Mucosa of descending colon (tissue), 3 donors: ENCODE measurements at regions not wholly inside any gene's neighbourhood (a gene's known extent, or its start where the extent isn't known, plus 50 kb on each side); places are given as distances from the start of the nearest gene placed in this dataset.
"Not testable (repeated sequence)": the region's sequence is repeated elsewhere in the genome, so short reads cannot be mapped to it uniquely, and the experiment has no call there.

ENCODE experiments used
- ATAC-seq: fragments of 200-7000 bp; cut with Tn5 transposase; one replicate; pipeline ENCODE4 v1.9.1; 2020; ENCODE audit warnings: mild to moderate bottlenecking, moderate library complexity
- DNase-seq, 3 donors: peaks; one replicate each; pipeline ENCODE4 v3.0.0-alpha.2; 2020
- H3K36me3 ChIP-seq: fragments of 200-600 bp; one replicate; pipeline ENCODE4 v1.8.0; 2021; ENCODE audit warnings: low read depth, mild to moderate bottlenecking
- H3K4me1 ChIP-seq: fragments of 200-600 bp; one replicate; pipeline ENCODE4 v1.8.0; 2021; ENCODE audit warnings: low read depth, mild to moderate bottlenecking
- H3K4me3 ChIP-seq: fragments of 200-600 bp; one replicate; pipeline ENCODE4 v1.8.0; 2021; ENCODE audit warnings: mild to moderate bottlenecking
- H3K9me3 ChIP-seq: fragments of 200-600 bp; one replicate; pipeline ENCODE4 v1.8.0; 2021; ENCODE audit warnings: mild to moderate bottlenecking
- CTCF ChIP-seq: fragments of 200-600 bp; IDR thresholded peaks from one replicate; pipeline ENCODE4 v1.8.0; 2022; ENCODE audit warnings: antibody characterized with exemption, mild to moderate bottlenecking
- intact Hi-C, 2 donors: fragments of 100-400 bp; cut with DNase I in 1 of 2; cut with micrococcal nuclease in 1 of 2; formaldehyde crosslinking; loops; one replicate each; pipeline versions ENCODE4 v1.11.0 to v1.11.1; 2022; cut with DNase I, micrococcal nuclease
- donor health status: DM: no; HTN: no; CAD: no; lungs with moderate emphysema.
- donor health status: DM: no; HTN: no; CAD: no.
- donor health status: DM: no; HTN: yes; CAD: no.

DNA sequence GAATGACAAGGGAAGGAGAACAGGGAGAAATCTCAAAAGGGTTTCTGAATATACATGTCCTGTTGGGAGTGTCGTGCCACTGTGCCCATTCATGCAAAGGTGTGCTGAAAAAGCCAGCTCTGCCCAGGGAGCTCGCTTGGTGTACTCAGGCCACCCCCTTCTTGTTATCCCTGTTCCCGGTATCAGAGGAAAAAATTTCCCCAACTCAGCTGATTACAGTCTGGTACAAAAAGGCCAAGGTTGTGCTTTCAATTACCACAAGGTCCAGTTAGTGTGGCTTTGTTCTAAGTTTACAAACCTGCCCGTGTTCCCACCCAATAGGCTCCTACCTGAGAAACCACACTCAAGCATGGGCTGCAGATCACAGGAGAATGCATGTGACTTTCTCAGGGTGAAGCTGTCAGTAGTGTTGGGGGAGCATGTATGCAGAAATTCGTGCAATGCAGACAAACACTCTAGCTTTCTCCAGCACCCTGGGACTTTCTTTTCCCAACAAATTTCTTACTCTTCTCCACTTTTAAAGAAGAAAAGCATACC, 648.5 kb downstream of the NR2F2 start:
- Histone ChIP-seq H3K36me3 (no peaks in the 10 kb centered on the region), H3K4me3 (no peak overlapping the region), H3K9me3 (no peaks in the 10 kb centered on the region), H3K4me1 (no peaks in the 10 kb centered on the region)
- DNase-seq (no peak), ATAC-seq (no peak)
- intact Hi-C loops, result no loop called here
- no peak for TF ChIP-seq CTCF

DNA sequence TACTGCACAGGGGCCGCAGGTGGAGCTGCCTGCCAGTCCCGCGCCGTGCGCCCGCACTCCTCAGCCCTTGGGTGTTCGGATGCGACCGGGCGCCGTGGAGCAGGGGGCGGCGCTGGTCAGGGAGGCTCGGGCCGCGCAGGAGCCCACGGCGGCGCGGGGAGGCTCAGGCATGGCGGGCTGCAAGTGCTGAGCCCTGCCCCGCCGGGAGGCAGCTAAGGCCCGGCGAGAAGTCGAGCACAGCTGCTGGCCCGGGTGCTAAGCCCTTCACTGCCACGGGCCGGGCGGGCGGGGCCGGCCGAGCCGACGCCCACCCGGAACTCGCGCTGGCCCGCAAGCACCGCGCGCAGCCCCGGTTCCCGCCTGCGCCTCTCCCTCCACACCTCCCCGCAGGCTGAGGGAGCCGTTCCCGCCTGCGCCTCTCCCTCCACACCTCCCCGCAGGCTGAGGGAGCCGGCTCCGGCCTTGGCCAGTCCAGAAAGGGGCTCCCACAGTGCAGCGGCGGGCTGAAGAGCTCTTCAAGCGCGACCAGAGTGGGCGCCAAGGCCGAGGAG, 653.7 kb downstream of the NR2F2 start:
- H3K36me3 ChIP-seq, intact Hi-C loops, H3K4me3 ChIP-seq, DNase-seq, ATAC-seq, H3K4me1 ChIP-seq: not testable (repeated sequence)
- peaks cover 14% of the 10 kb centered on the region for H3K9me3 ChIP-seq

DNA sequence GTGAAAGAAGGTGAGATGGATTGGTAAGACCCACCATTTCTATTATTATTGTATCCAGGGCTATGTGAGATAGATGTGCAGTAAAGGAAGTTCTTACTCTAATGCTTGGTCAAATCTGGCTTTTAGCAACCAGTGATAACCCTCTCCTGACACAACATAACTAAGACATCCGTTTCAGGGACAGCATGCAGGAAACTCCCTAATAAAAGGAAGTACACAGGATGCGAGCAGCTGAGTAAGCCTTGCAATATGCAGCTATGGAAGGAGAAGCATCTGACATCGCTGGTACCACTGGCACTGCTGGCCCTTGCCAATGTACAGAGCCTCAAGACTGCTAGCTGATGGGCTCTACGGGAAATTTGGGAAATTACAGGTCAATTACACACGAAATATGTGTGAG, 662.3 kb downstream of the NR2F2 start:
- no peak for DNase-seq
- Histone ChIP-seq H3K36me3 (no peaks in the 10 kb centered on the region), H3K4me3 (no peak overlapping the region), H3K4me1 (no peaks in the 10 kb centered on the region), H3K9me3 (peaks cover 26% of the 10 kb centered on the region)
- intact Hi-C loops, result no loop called here
- TF ChIP-seq CTCF, result no peak
- no peak for ATAC-seq

DNA sequence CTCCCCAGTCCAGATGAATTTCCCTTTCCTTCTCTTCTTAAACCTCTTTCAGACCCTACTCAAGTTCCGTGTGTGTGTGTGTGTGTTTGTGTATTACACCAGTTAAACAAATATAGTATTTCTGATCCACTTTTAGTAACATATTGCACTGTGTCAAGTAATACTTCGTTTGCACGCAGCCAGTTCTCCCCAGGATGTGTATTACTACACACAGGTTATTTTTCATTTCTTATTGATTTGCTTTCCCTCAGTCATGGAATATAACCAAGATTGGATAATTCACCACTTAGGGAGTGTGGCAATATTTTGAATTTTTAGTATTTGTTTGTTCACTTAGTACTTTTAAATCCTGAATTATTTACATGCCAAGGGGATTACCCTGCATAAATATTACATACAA, 667.0 kb downstream of the NR2F2 start:
- H3K36me3 ChIP-seq, result no peaks in the 10 kb centered on the region
- no peak for TF ChIP-seq CTCF
- no peaks in the 10 kb centered on the region for H3K4me1 ChIP-seq
- intact Hi-C loops, result no loop called here
- DNase-seq (no peak), ATAC-seq (no peak)
- H3K9me3 ChIP-seq, result peaks cover 14% of the 10 kb centered on the region
- H3K4me3 ChIP-seq, result no peak overlapping the region

- no peak for TF ChIP-seq CTCF
- no peaks in the 10 kb centered on the region for H3K9me3 ChIP-seq
- no peaks in the 10 kb centered on the region for H3K4me1 ChIP-seq
- H3K36me3 ChIP-seq, result no peaks in the 10 kb centered on the region
- H3K4me3 ChIP-seq, result no peak overlapping the region
- intact Hi-C loops, result no loop called here
- no peak for ATAC-seq
- DNase-seq, result no peak
Observed at GRCh38 chr15:97009031-97009431, 678.5 kb downstream of the NR2F2 start.

- Histone ChIP-seq H3K4me3 (no peak overlapping the region), H3K4me1 (no peaks in the 10 kb centered on the region), H3K9me3 (peaks cover 3% of the 10 kb centered on the region), H3K36me3 (no peaks in the 10 kb centered on the region)
- intact Hi-C loops, result no loop called here
- TF ChIP-seq CTCF, result no peak
- ATAC-seq, result no peak
- no peak for DNase-seq
Observed at GRCh38 chr15:97012986-97013385, 682.5 kb downstream of the NR2F2 start.
